GM12878 (cell line): ENCODE measurements at regions not wholly inside any gene's neighbourhood (a gene's known extent, or its start where the extent isn't known, plus 50 kb on each side); places are given as distances from the start of the nearest gene placed in this dataset.

Experiments
- ATAC-seq: fragments of 200-7000 bp; cut with Tn5 transposase; 3 replicates; pipeline ENCODE4 v1.9.1; 2020; ENCODE audit warnings: mild to moderate bottlenecking, moderate library complexity
- BruUV-seq: library from RNA; stranded (reverse); fragments of 400-500 nt; replicated peaks from 2 replicates; lab custom pipeline; 2021; lab: Mats Ljungman, UMichigan
- CTCF ChIA-PET: fragments of 300-600 bp; sonication (Branson Sonifier 250); formaldehyde crosslinking; extraction: SDS; loops from one replicate; lab custom pipeline; 2021; ENCODE audit warnings: inconsistent platforms; lab: Yijun Ruan, JAX
- POLR2A ChIA-PET: fragments of 350-600 bp; formaldehyde crosslinking; extraction: SDS; loops from one replicate; lab custom pipeline; 2021; ENCODE audit warnings: inconsistent platforms; lab: Charles Lee
- RAD21 ChIA-PET: fragments of 300-600 bp; sonication (Branson Sonifier 250); formaldehyde crosslinking; loops from one replicate; lab custom pipeline; 2023; ENCODE audit warnings: antibody characterized with exemption; ENCODE audit not compliant: unreplicated experiment; lab: Charles Lee
- SMC1A ChIA-PET: fragments of 300-600 bp; sonication (Branson Sonifier 250); formaldehyde crosslinking; loops from one replicate; lab custom pipeline; 2023; ENCODE audit not compliant: unreplicated experiment, uncharacterized antibody; lab: Charles Lee
- DNase-seq: peaks from one replicate; pipeline ENCODE4 v3.0.0-alpha.2; 2011; ENCODE audit warnings: low read depth, low spot score
- FAIRE-seq: peaks from 3 replicates; lab custom pipeline; 2011; peaks lifted over from hg19 to GRCh38; lab: Jason Lieb, UNC
- H2AFZ ChIP-seq: 2 replicates; pipeline ENCODE4 v1.6.0; 2011; ENCODE audit warnings: low read depth, low read length, control low read depth; ENCODE audit not compliant: control insufficient read depth
- H3K27ac ChIP-seq: 2 replicates; pipeline ENCODE4 v1.5.1; 2011; ENCODE audit warnings: control low read depth; ENCODE audit not compliant: control insufficient read depth, insufficient read depth
- H3K27me3 ChIP-seq, 2 experiments: replicated peaks in 1 of 2; 2 replicates each; pipeline versions ENCODE4 v1.6.0 to v1.6.1; 2011; ENCODE audit warnings: low read length in 1 of 2; ENCODE audit not compliant: control insufficient read depth in 2 of 2, insufficient read depth in 2 of 2
- H3K36me3 ChIP-seq, 2 experiments: 2 replicates each; pipeline ENCODE4 v1.5.1; 2011; ENCODE audit warnings: low read length in 1 of 2; ENCODE audit not compliant: control insufficient read depth in 2 of 2, insufficient read depth in 2 of 2
- H3K4me1 ChIP-seq: 2 replicates; pipeline ENCODE4 v1.6.1; 2011; ENCODE audit warnings: mild to moderate bottlenecking, low read length, moderate library complexity, mixed read lengths; ENCODE audit not compliant: control insufficient read depth, insufficient read depth
- H3K4me2 ChIP-seq: 2 replicates; pipeline ENCODE4 v1.6.0; 2011; ENCODE audit warnings: control low read depth; ENCODE audit not compliant: control insufficient read depth, insufficient read depth
- H3K4me3 ChIP-seq: fragments of 200-600 bp; sonication (generic); 2 replicates; pipeline ENCODE4 v1.5.1; 2016
- H3K79me2 ChIP-seq: 2 replicates; pipeline ENCODE4 v1.6.0; 2011; ENCODE audit warnings: low read length; ENCODE audit not compliant: control insufficient read depth, insufficient read depth
- H3K9ac ChIP-seq: 2 replicates; pipeline ENCODE4 v1.8.0; 2011; ENCODE audit warnings: low read length, control low read depth, mixed read lengths; ENCODE audit not compliant: control insufficient read depth, insufficient read depth
- H3K9me3 ChIP-seq: replicated peaks from 3 replicates; pipeline ENCODE4 v1.5.1; 2011; ENCODE audit warnings: mild to moderate bottlenecking, low read length; ENCODE audit not compliant: control insufficient read depth, insufficient read depth
- H4K20me1 ChIP-seq: 2 replicates; pipeline ENCODE4 v1.6.0; 2011; ENCODE audit not compliant: control insufficient read depth, insufficient read depth
- CHD1 ChIP-seq: IDR thresholded peaks from 2 replicates; pipeline ENCODE4 v1.6.1; 2012; ENCODE audit warnings: low read depth, low read length, improper control_type of control experiment
- CHD2 ChIP-seq: IDR thresholded peaks from 2 replicates; pipeline ENCODE4 v1.6.1; 2011; ENCODE audit warnings: low read depth, low read length, improper control_type of control experiment, borderline replicate concordance
- IKZF2 ChIP-seq, 2 experiments: fragments of 450-650 bp; IDR thresholded peaks; 2 replicates each; pipeline ENCODE4 v1.6.1; 2017; ENCODE audit warnings: mild to moderate bottlenecking in 2 of 2, moderate library complexity in 2 of 2
- KAT2A ChIP-seq: conservative IDR thresholded peaks from 2 replicates; pipeline ENCODE4 v1.6.1; 2011; ENCODE audit warnings: low read depth, low read length; ENCODE audit not compliant: control insufficient read depth
- MEF2A ChIP-seq: IDR thresholded peaks from 2 replicates; pipeline ENCODE4 v1.6.1; 2011; ENCODE audit warnings: low read depth, mild to moderate bottlenecking, low read length, moderate library complexity; ENCODE audit not compliant: insufficient read depth
- MYC ChIP-seq: IDR thresholded peaks from 2 replicates; pipeline ENCODE4 v1.6.1; 2011; ENCODE audit warnings: mild to moderate bottlenecking, low read length, moderate library complexity, inconsistent platforms; ENCODE audit not compliant: insufficient read depth, insufficient replicate concordance, insufficient read length, severe bottlenecking
- SUPT20H ChIP-seq: IDR thresholded peaks from 2 replicates; pipeline ENCODE4 v1.6.1; 2011; ENCODE audit warnings: low read depth, mild to moderate bottlenecking, low read length, moderate library complexity, borderline replicate concordance; ENCODE audit not compliant: control insufficient read depth
- TBL1XR1 ChIP-seq: IDR thresholded peaks from 2 replicates; pipeline ENCODE4 v1.6.1; 2012; ENCODE audit warnings: low read depth, low read length, improper control_type of control experiment
- TCF7 ChIP-seq: IDR thresholded peaks from 2 replicates; pipeline ENCODE4 v1.6.1; 2014; ENCODE audit warnings: antibody characterized with exemption, borderline replicate concordance
- WRNIP1 ChIP-seq: IDR thresholded peaks from 2 replicates; pipeline ENCODE4 v1.6.1; 2011; ENCODE audit warnings: low read depth, low read length, improper control_type of control experiment, borderline replicate concordance
- in situ Hi-C: fragments of 300-500 bp; cut with MboI; formaldehyde crosslinking; loops from 9 replicates; pipeline ENCODE4 v1.14.3; 2018; ENCODE audit warnings: mixed read lengths
- intact Hi-C: fragments of 100-400 bp; cut with micrococcal nuclease; formaldehyde crosslinking; loops from one replicate; pipeline ENCODE4 v1.14.2; 2022; ENCODE audit not compliant: unreplicated experiment
- TF ChIP-seq, protein P1 (sequence below): fragments of 450-650 bp; IDR thresholded peaks from 2 replicates; pipeline ENCODE4 v1.6.1; 2017; ENCODE audit warnings: mild to moderate bottlenecking, low read depth, inconsistent platforms; ENCODE audit not compliant: poor library complexity, severe bottlenecking
- TF ChIP-seq, protein P2 (sequence below): IDR thresholded peaks from 2 replicates; pipeline ENCODE4 v1.6.1; 2012; ENCODE audit warnings: low read length, inconsistent platforms

DNA sequence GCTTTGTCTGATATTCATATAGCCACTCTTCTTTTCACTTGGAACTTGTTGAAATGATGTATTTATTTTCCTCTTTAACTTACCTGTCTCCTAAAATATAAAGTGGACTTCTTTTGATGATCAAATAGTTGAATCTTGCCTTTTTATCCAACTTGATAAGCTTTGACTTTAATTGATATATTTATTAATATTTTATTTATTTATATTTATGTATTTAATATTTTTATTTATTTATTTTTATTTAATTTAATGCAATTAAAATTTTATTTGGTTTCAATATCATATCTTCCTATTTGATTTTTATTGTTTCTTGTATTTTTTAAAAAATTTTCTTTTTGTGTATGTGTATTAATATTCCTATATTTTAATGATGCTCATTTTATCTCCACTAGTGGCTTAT is 555.1 kb upstream of the EPHA6 start:
- H3K27me3 ChIP-seq, result no peaks in the 10 kb centered on the region
- H4K20me1 ChIP-seq, result no peaks in the 10 kb centered on the region
- CTCF ChIA-PET, result interaction anchor here (0.7 to 1.1 kb wide), 2 partner anchors 10 to 670 kb away, joined by 3 read pairs; no protein-coding TSS in a partner anchor
- POLR2A ChIA-PET, result no interaction called here
- H3K9ac ChIP-seq, result no peak overlapping the region
- TF ChIP-seq MEF2A (no peak), MYC (no peak), TBL1XR1 (no peak), KAT2A (no peak), IKZF2 (IDR thresholded peaks at IDR 0.05) (no peak), TCF7 (no peak), WRNIP1 (no peak), CHD1 (no peak), SUPT20H (no peak), CHD2 (no peak)
- TF ChIP-seq, protein P1, sequence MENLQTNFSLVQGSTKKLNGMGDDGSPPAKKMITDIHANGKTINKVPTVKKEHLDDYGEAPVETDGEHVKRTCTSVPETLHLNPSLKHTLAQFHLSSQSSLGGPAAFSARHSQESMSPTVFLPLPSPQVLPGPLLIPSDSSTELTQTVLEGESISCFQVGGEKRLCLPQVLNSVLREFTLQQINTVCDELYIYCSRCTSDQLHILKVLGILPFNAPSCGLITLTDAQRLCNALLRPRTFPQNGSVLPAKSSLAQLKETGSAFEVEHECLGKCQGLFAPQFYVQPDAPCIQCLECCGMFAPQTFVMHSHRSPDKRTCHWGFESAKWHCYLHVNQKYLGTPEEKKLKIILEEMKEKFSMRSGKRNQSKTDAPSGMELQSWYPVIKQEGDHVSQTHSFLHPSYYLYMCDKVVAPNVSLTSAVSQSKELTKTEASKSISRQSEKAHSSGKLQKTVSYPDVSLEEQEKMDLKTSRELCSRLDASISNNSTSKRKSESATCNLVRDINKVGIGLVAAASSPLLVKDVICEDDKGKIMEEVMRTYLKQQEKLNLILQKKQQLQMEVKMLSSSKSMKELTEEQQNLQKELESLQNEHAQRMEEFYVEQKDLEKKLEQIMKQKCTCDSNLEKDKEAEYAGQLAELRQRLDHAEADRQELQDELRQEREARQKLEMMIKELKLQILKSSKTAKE, result no peak
- TF ChIP-seq, protein P2, sequence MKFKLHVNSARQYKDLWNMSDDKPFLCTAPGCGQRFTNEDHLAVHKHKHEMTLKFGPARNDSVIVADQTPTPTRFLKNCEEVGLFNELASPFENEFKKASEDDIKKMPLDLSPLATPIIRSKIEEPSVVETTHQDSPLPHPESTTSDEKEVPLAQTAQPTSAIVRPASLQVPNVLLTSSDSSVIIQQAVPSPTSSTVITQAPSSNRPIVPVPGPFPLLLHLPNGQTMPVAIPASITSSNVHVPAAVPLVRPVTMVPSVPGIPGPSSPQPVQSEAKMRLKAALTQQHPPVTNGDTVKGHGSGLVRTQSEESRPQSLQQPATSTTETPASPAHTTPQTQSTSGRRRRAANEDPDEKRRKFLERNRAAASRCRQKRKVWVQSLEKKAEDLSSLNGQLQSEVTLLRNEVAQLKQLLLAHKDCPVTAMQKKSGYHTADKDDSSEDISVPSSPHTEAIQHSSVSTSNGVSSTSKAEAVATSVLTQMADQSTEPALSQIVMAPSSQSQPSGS, result no peak
- no peak overlapping the region for H3K27ac ChIP-seq
- intact Hi-C loops (no loop called here), in situ Hi-C loops (no loop called here)
- no peak for FAIRE-seq
- no peak for ATAC-seq
- RAD21 ChIA-PET, result no interaction called here
- SMC1A ChIA-PET, result no interaction called here
- no peak overlapping the region for H3K4me3 ChIP-seq
- H3K36me3 ChIP-seq, result no peaks in the 10 kb centered on the region
- BruUV-seq, result no TSS peak
- H3K4me1 ChIP-seq, result no peaks in the 10 kb centered on the region
- no peak for DNase-seq
- H3K9me3 ChIP-seq, result no peaks in the 10 kb centered on the region
- H3K79me2 ChIP-seq, result no peaks in the 10 kb centered on the region
- no peak overlapping the region for H3K4me2 ChIP-seq
- H2AFZ ChIP-seq, result no peak overlapping the region
